Fibroblast of mammary gland (primary cell): ENCODE measurements at regions not wholly inside any gene's neighbourhood (a gene's known extent, or its start where the extent isn't known, plus 50 kb on each side); places are given as distances from the start of the nearest gene placed in this dataset.

Experiments used
- DNase-seq: peaks from one replicate; pipeline ENCODE4 v3.0.0-alpha.2; 2010; ENCODE audit warnings: low read depth
- H3K4me3 ChIP-seq: 2 replicates; pipeline ENCODE4 v1.5.1; 2011; ENCODE audit warnings: low read depth, mild to moderate bottlenecking, low read length, moderate library complexity; ENCODE audit not compliant: control insufficient read depth
- TF ChIP-seq, protein P1 (sequence below): conservative IDR thresholded peaks from 2 replicates; pipeline ENCODE4 v1.5.1; 2011; ENCODE audit warnings: low read depth, low read length, inconsistent platforms; ENCODE audit not compliant: control insufficient read depth, insufficient read depth

DNA sequence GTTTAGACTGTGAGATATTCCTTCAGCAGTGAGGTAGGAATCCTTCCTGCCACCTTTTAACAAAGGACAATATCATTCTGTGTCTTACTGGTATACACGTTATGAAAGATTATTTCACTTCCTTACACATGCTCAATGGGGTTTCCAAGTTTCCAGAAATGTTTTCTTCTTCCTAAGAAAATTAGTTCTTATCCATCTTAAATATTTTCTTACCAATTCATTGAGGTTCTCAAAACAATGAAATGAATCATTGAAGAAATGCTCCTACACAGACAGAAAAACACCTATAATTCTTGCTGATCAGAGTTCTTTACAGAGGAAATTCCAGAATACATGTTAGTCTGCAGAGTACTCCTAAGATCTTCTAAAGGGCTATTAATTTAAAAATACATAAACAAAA lies 51.4 kb upstream of the SEC61G start:
- TF ChIP-seq, protein P1, sequence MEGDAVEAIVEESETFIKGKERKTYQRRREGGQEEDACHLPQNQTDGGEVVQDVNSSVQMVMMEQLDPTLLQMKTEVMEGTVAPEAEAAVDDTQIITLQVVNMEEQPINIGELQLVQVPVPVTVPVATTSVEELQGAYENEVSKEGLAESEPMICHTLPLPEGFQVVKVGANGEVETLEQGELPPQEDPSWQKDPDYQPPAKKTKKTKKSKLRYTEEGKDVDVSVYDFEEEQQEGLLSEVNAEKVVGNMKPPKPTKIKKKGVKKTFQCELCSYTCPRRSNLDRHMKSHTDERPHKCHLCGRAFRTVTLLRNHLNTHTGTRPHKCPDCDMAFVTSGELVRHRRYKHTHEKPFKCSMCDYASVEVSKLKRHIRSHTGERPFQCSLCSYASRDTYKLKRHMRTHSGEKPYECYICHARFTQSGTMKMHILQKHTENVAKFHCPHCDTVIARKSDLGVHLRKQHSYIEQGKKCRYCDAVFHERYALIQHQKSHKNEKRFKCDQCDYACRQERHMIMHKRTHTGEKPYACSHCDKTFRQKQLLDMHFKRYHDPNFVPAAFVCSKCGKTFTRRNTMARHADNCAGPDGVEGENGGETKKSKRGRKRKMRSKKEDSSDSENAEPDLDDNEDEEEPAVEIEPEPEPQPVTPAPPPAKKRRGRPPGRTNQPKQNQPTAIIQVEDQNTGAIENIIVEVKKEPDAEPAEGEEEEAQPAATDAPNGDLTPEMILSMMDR = no peak
- DNase-seq = no peak
- no peak overlapping the region for H3K4me3 ChIP-seq

DNA sequence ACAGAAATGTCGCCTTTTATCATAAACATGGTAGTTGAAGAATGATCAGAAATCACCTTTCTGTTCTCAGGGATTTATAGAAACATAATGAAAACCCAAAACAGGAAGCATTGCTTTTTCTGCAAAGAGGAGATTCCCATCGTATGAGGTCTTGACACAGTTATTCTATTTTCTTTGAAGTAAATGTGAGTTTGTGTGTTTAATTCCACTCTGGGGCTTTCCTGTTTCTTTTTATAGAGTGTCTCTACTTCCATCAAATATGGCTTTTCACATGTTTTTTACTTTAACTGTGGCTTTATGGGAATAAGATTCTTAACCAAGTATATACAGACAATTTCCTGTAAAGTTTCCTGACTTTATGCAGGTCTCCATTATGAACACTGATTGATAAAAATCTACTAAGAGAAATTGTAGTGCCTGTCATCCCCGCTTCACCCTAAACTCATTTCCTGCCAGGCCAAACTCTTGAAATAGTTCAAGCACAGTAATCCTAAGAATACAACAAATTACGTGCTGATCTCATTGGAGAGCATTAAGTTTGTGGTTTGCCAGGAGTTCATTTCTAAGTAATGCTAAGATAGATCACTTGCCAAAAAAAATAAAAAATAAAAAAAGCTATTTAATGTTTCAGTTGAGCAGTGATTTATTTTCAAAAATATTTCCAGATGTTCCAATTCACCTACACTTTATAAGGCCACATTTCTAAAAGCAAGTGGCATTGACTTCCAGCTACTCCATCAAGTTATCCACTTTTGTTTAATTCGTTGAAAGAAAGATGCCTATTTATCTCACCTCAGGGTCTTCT lies 52.2 kb upstream of the SEC61G start:
- TF ChIP-seq, protein P1 = no peak
- no peak overlapping the region for H3K4me3 ChIP-seq
- DNase-seq = peak; percentile 90

DNA sequence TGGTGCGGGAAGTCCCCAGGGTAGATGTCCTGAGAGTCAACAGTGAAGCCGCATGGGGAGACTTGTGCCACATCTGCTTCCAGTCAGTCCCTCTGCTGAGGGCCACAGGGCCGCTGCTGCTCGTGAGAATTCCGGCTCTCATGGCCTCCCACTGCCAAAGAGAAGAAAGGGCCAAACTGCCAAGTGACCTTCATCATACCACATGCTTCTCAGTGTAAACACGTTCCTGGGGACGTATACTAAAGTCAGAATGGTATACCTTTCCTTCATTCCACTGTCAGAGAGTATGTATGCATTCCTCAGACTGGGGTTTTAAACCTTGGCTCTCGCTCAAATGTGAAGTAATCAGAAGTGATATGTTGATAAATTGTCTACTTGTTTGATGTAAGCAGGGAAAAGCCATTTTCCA lies 52.8 kb upstream of the SEC61G start:
- TF ChIP-seq, protein P1 = no peak
- peak; percentile 79 for DNase-seq
- H3K4me3 ChIP-seq = no peak overlapping the region

DNA sequence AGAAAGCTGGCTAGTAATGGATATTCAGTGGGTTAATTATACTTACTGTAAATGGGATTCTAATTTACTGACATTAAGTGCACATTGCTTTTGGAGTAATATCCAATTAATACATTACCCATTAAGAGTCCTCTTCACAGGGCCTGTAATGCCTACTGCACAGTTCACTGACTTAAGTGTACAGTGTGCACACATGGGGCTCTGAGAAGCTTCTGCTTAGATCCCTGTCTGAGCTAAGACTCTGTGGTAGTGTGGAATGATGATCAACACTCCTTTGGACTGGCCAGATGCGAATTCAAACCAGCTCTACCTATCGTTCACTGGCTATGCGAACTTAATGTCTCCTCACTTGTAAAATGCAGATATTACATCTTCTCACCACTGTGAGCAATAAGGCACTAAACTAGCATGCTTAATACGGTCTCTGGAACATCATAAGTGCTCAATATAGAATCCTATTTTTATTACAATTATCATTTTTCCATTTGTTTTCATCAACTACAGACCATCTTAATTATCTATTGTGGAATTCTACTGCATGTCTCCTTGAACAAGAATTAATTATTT lies 53.8 kb upstream of the SEC61G start:
- no peak for DNase-seq
- TF ChIP-seq, protein P1 = no peak
- no peak overlapping the region for H3K4me3 ChIP-seq

DNA sequence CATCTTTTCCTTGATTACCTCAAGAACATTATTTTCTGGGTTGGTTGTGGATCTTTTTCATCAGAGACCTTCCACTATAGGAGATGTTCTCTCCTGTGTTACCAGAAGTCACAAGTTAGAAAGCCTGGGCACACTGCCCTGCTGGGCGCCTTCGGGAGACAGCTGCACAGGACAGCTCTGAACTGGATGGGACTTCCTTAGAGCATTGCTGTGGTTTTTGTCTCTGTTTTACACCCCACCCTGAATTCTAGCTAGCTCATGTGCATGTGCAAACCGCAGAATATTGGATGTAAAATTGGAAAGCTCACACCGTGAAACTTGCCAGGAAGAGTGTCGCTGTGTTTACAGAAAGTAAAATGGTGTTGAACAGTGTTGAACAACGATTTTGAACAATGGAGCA lies 54.4 kb upstream of the SEC61G start:
- TF ChIP-seq, protein P1 = no peak
- DNase-seq = peak; percentile 14

DNA sequence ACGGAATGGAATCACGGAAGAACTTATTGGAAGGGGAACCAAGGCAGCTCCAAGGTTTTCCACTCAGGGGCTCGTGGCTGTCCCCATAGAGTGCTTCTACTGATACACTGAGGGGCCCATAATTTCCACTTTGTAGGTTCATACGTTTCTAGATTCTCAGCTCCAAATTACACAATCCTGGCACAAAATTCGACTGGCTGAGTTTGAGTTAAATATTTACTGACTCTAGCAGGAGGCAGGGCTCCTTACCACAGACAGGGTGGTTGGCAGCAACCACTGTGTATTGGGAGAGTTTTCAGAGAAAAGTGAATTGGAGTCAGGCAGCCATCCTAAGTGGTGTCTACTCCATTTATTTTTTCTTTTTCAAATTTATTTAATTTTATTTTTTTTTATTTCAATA lies 55.4 kb upstream of the SEC61G start:
- TF ChIP-seq, protein P1 = no peak
- DNase-seq = no peak
- H3K4me3 ChIP-seq = no peak overlapping the region

More for the DNA sequence above, 54.4 kb upstream of the SEC61G start:
- no peak overlapping the region for H3K4me3 ChIP-seq
